H9 (cell line): ENCODE measurements at regions not wholly inside any gene's neighbourhood (a gene's known extent, or its start where the extent isn't known, plus 50 kb on each side); places are given as distances from the start of the nearest gene placed in this dataset.

Source experiments
- DNase-seq: peaks from one replicate; pipeline ENCODE4 v3.0.0-alpha.2; 2017
- H2AFZ ChIP-seq: one replicate; pipeline ENCODE4 v1.6.1; 2013; ENCODE audit warnings: mild to moderate bottlenecking, low read length, control low read depth, moderate library complexity
- H2AK5ac ChIP-seq: 2 replicates; pipeline ENCODE4 v1.6.1; 2013; ENCODE audit warnings: low read length, control low read depth, mixed read lengths; ENCODE audit not compliant: insufficient read length
- H2BK120ac ChIP-seq: one replicate; pipeline ENCODE4 v1.6.1; 2013; ENCODE audit warnings: low read depth, mild to moderate bottlenecking, low read length, control low read depth, inconsistent platforms; ENCODE audit not compliant: poor library complexity, severe bottlenecking
- H2BK12ac ChIP-seq: 2 replicates; pipeline ENCODE4 v1.6.1; 2013; ENCODE audit warnings: low read length, control low read depth, mixed read lengths, low read depth; ENCODE audit not compliant: insufficient read length
- H2BK15ac ChIP-seq: 2 replicates; pipeline ENCODE4 v1.6.1; 2013; ENCODE audit warnings: low read depth, low read length, control low read depth
- H2BK20ac ChIP-seq: one replicate; pipeline ENCODE4 v1.6.1; 2013; ENCODE audit warnings: low read depth, mild to moderate bottlenecking, low read length, control low read depth, inconsistent platforms; ENCODE audit not compliant: poor library complexity, severe bottlenecking
- H2BK5ac ChIP-seq: 2 replicates; pipeline ENCODE4 v1.6.1; 2013; ENCODE audit warnings: low read length, control low read depth, mixed read lengths; ENCODE audit not compliant: insufficient read length
- H3K14ac ChIP-seq: 2 replicates; pipeline ENCODE4 v1.6.1; 2013; ENCODE audit warnings: low read length, control low read depth; ENCODE audit not compliant: insufficient read depth
- H3K18ac ChIP-seq: 2 replicates; pipeline ENCODE4 v1.6.1; 2013; ENCODE audit warnings: low read depth, mild to moderate bottlenecking, mixed read lengths, low read length, control low read depth; ENCODE audit not compliant: insufficient read length
- H3K23ac ChIP-seq: 2 replicates; pipeline ENCODE4 v1.6.1; 2013; ENCODE audit warnings: low read length, control low read depth, mixed read lengths, low read depth; ENCODE audit not compliant: insufficient read length
- H3K23me2 ChIP-seq: 2 replicates; pipeline ENCODE4 v1.6.1; 2013; ENCODE audit warnings: low read depth, mild to moderate bottlenecking, mixed read lengths, low read length, control low read depth; ENCODE audit not compliant: insufficient read length, poor library complexity, severe bottlenecking
- H3K27ac ChIP-seq: 2 replicates; pipeline ENCODE4 v1.5.1; 2013; ENCODE audit warnings: low read length, control low read depth, mixed read lengths, low read depth; ENCODE audit not compliant: insufficient read length
- H3K27me3 ChIP-seq: 2 replicates; pipeline ENCODE4 v1.6.1; 2013; ENCODE audit warnings: low read length, control low read depth, inconsistent platforms; ENCODE audit not compliant: insufficient read depth
- H3K4ac ChIP-seq: 2 replicates; pipeline ENCODE4 v1.6.1; 2013; ENCODE audit warnings: low read depth, mild to moderate bottlenecking, control low read depth, inconsistent platforms, low read length, moderate library complexity
- H3K4me1 ChIP-seq: 2 replicates; pipeline ENCODE4 v1.6.1; 2013; ENCODE audit warnings: low read length, control low read depth, inconsistent platforms; ENCODE audit not compliant: insufficient read depth
- H3K4me2 ChIP-seq: 2 replicates; pipeline ENCODE4 v1.6.1; 2013; ENCODE audit warnings: low read length, control low read depth, mixed read lengths; ENCODE audit not compliant: insufficient read length, insufficient read depth
- H3K56ac ChIP-seq: 2 replicates; pipeline ENCODE4 v1.6.1; 2013; ENCODE audit warnings: low read depth, mild to moderate bottlenecking, mixed read lengths, low read length, control low read depth; ENCODE audit not compliant: insufficient read length
- H3K79me1 ChIP-seq: 2 replicates; pipeline ENCODE4 v1.6.1; 2013; ENCODE audit warnings: low read depth, mild to moderate bottlenecking, moderate library complexity, low read length, control low read depth, inconsistent platforms; ENCODE audit not compliant: insufficient read depth, poor library complexity, severe bottlenecking
- H3K79me2 ChIP-seq: 2 replicates; pipeline ENCODE4 v1.6.1; 2013; ENCODE audit warnings: low read length, control low read depth, inconsistent platforms; ENCODE audit not compliant: insufficient read depth
- H3K9ac ChIP-seq: 2 replicates; pipeline ENCODE4 v1.6.1; 2013; ENCODE audit warnings: low read length, control low read depth, mixed read lengths; ENCODE audit not compliant: insufficient read length; ENCODE audit errors: extremely low read depth
- H3K9me3 ChIP-seq: one replicate; pipeline ENCODE4 v1.6.1; 2013; ENCODE audit warnings: low read depth, low read length, inconsistent platforms; ENCODE audit not compliant: control insufficient read depth
- H3T11ph ChIP-seq: one replicate; pipeline ENCODE4 v1.6.1; 2013; ENCODE audit warnings: mild to moderate bottlenecking, low read length, control low read depth, inconsistent platforms
- H4K20me1 ChIP-seq: one replicate; pipeline ENCODE4 v1.6.1; 2013; ENCODE audit not compliant: control insufficient read depth, insufficient read length, insufficient read depth
- H4K5ac ChIP-seq: 2 replicates; pipeline ENCODE4 v1.6.1; 2013; ENCODE audit warnings: low read depth, mild to moderate bottlenecking, mixed read lengths, low read length, control low read depth; ENCODE audit not compliant: insufficient read length
- H4K8ac ChIP-seq: replicated peaks from 2 replicates; pipeline ENCODE4 v1.6.1; 2013; ENCODE audit warnings: low read length, control low read depth, mixed read lengths, low read depth; ENCODE audit not compliant: insufficient read length
- H4K91ac ChIP-seq: 2 replicates; pipeline ENCODE4 v1.6.1; 2013; ENCODE audit warnings: low read depth, mild to moderate bottlenecking, moderate library complexity, mixed read lengths, low read length, control low read depth; ENCODE audit not compliant: insufficient read length
- H3K27ac Mint-ChIP-seq, 3 experiments: 2 replicates in 2 of 3; 3 replicates in 1 of 3; pipeline ENCODE4 v1.8.0; 2020 to 2021; ENCODE audit warnings: mixed read lengths in 3 of 3, mild to moderate bottlenecking in 1 of 3, moderate library complexity in 1 of 3
- H3K27me3 Mint-ChIP-seq: 2 replicates; pipeline ENCODE4 v1.8.0; 2021; ENCODE audit warnings: low read depth, mild to moderate bottlenecking, moderate library complexity, mixed read lengths
- H3K36me3 Mint-ChIP-seq, 3 experiments: 2 replicates in 2 of 3; 3 replicates in 1 of 3; pipeline ENCODE4 v1.8.0; 2020 to 2021; ENCODE audit warnings: low read depth in 3 of 3, mixed read lengths in 3 of 3; ENCODE audit not compliant: insufficient read depth in 1 of 3
- H3K4me1 Mint-ChIP-seq, 2 experiments: 2 replicates each; pipeline ENCODE4 v1.8.0; 2020; ENCODE audit warnings: mixed read lengths in 2 of 2
- H3K4me3 Mint-ChIP-seq, 2 experiments: 2 replicates in 1 of 2; 3 replicates in 1 of 2; pipeline ENCODE4 v1.8.0; 2020 to 2021; ENCODE audit warnings: mild to moderate bottlenecking in 2 of 2, mixed read lengths in 2 of 2, moderate library complexity in 1 of 2
- H3K9me3 Mint-ChIP-seq, 2 experiments: 2 replicates in 1 of 2; 3 replicates in 1 of 2; pipeline ENCODE4 v1.8.0; 2020; ENCODE audit warnings: mild to moderate bottlenecking in 2 of 2, mixed read lengths in 2 of 2, moderate library complexity in 1 of 2
- WGBS: extraction: QIAGEN DNeasy Blood & Tissue Kit; methylation state at CpG from one replicate; pipeline ENCODE4 v1.1.7; 2013; ENCODE audit warnings: missing lambda C conversion rate, low lambda C conversion rate, mixed read lengths; ENCODE audit not compliant: insufficient read length; ENCODE audit errors: extremely low coverage; 5-methylcytosine and 5-hydroxymethylcytosine counted together
- TF ChIP-seq, protein P1 (sequence below): fragments of 200-600 bp; sonication (generic); conservative IDR thresholded peaks from 3 replicates; pipeline ENCODE4 v1.8.0; 2021; ENCODE audit warnings: antibody characterized with exemption, mild to moderate bottlenecking

DNA sequence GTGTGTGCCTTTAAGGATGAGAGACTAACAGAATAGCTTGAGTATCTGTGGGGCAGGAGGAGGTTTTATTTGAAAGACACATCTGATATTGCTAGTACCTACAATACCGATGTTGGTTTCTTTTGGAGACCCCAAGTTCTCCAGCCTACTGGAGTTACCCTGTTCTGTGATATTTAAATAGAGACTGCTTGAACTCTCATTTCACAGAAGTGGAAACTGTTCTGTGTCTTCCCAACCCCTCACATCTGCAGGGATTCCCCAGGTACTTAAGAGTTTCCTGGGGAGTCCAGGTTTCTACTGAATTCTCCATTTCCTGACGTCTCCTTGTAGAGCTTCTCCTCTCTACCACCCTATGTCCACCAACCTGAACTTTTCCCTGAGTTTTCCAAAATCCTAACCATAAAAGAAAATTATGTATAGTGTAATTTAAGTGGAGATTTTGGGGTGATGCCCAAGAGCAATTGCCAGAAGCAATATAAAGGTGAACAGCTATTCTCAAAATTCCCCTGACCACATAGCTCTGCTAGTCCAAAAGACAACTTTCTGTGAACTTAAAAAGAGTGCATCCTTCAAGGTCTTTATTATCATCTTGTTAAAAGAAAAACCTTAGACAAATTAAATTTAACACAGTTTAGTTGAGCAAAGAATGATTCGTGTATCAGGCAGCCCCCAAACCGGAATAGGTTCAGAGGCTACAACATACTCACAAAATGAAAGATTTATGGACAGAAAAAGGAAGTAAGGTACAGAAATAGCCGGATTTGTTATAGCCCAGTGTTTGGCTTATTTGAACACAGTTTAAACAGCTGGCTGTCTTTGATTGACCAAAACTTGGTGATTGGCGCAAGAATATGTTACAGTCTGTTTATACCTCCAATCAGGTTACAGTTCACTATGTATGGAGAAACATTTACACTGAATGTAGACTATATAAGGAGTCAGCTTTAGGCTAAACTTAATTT lies 373.4 kb downstream of the NUAK1 start:
- Mint-ChIP-seq H3K4me3 (no peak overlapping the region), H3K9me3 (no peaks in the 10 kb centered on the region; a peak in 1 of 5 replicates), H3K27ac (no peak overlapping the region), H3K4me1 (peaks cover 12 to 17% of the 10 kb centered on the region in 2 experiments), H3K36me3 (peaks cover 0 to 4% (median 0%) of the 10 kb centered on the region in 3 experiments; a peak in 1 of 7 replicates), H3K27me3 (no peaks in the 10 kb centered on the region)
- Histone ChIP-seq H2BK120ac (no peak overlapping the region), H3K9me3 (no peaks in the 10 kb centered on the region), H3K79me1 (no peaks in the 10 kb centered on the region), H3K18ac (no peak overlapping the region), H2AFZ (no peak overlapping the region), H2BK12ac (no peak overlapping the region), H4K20me1 (no peaks in the 10 kb centered on the region), H3K9ac (no peak overlapping the region), H3K4me2 (no peak overlapping the region), H2BK5ac (no peak overlapping the region), H4K91ac (no peak overlapping the region), H3K4me1 (no peaks in the 10 kb centered on the region), H3K27me3 (no peaks in the 10 kb centered on the region), H2AK5ac (no peak overlapping the region), H3K14ac (no peak overlapping the region), H2BK15ac (no peak overlapping the region), H3K79me2 (no peaks in the 10 kb centered on the region), H3K56ac (no peak overlapping the region), H3K27ac (no peak overlapping the region), H3K4ac (no peak overlapping the region), H3K23me2 (no peaks in the 10 kb centered on the region), H2BK20ac (no peak overlapping the region), H4K8ac (no peak overlapping the region), H4K5ac (no peak overlapping the region), H3T11ph (no peak overlapping the region), H3K23ac (no peak overlapping the region)
- TF ChIP-seq, protein P1, sequence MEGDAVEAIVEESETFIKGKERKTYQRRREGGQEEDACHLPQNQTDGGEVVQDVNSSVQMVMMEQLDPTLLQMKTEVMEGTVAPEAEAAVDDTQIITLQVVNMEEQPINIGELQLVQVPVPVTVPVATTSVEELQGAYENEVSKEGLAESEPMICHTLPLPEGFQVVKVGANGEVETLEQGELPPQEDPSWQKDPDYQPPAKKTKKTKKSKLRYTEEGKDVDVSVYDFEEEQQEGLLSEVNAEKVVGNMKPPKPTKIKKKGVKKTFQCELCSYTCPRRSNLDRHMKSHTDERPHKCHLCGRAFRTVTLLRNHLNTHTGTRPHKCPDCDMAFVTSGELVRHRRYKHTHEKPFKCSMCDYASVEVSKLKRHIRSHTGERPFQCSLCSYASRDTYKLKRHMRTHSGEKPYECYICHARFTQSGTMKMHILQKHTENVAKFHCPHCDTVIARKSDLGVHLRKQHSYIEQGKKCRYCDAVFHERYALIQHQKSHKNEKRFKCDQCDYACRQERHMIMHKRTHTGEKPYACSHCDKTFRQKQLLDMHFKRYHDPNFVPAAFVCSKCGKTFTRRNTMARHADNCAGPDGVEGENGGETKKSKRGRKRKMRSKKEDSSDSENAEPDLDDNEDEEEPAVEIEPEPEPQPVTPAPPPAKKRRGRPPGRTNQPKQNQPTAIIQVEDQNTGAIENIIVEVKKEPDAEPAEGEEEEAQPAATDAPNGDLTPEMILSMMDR: no peak
- DNase-seq: no peak
- no CpG with 5 or more reads among the region's 6 CpGs for WGBS
